AG04450 (cell line): ENCODE measurements at regions not wholly inside any gene's neighbourhood (a gene's known extent, or its start where the extent isn't known, plus 50 kb on each side); places are given as distances from the start of the nearest gene placed in this dataset.

Experiments
- CTCF ChIA-PET: fragments of 300-600, 350-600 bp; formaldehyde crosslinking; extraction: SDS; loops from one replicate; lab custom pipeline; 2022; ENCODE audit warnings: antibody characterized with exemption, inconsistent platforms; lab: Charles Lee
- POLR2A ChIA-PET: fragments of 350-600 bp; formaldehyde crosslinking; extraction: SDS; loops from one replicate; lab custom pipeline; 2021; ENCODE audit warnings: antibody characterized with exemption, inconsistent platforms; lab: Yijun Ruan, JAX
- DNase-seq: peaks from one replicate; pipeline ENCODE4 v3.0.0-alpha.2; 2011; ENCODE audit warnings: low read depth, low spot score
- H3K27ac ChIP-seq: one replicate; pipeline ENCODE4 v1.5.1; 2012; ENCODE audit warnings: low read depth, low read length, control low read depth
- H3K27me3 ChIP-seq: one replicate; pipeline ENCODE4 v1.6.0; 2012; ENCODE audit warnings: low read length; ENCODE audit not compliant: control insufficient read depth, insufficient read depth
- H3K4me3 ChIP-seq: 2 replicates; pipeline ENCODE4 v1.5.1; 2011; ENCODE audit warnings: mild to moderate bottlenecking, low read depth, low read length, control low read depth
- H3K9me3 ChIP-seq: 2 replicates; pipeline ENCODE4 v1.5.1; 2012; ENCODE audit warnings: low read length; ENCODE audit not compliant: control insufficient read depth, insufficient read depth
- CTCF ChIP-seq: IDR thresholded peaks from 2 replicates; pipeline ENCODE4 v1.5.1; 2011; ENCODE audit warnings: low read depth, low read length, control low read depth, inconsistent platforms

GRCh38 chr5:36417668-36418067 lies 116.0 kb upstream of the RANBP3L start:
- TF ChIP-seq CTCF = no peak
- Histone ChIP-seq H3K27ac (no peak overlapping the region), H3K27me3 (no peaks in the 10 kb centered on the region), H3K9me3 (no peaks in the 10 kb centered on the region), H3K4me3 (no peak overlapping the region)
- ChIA-PET POLR2A (no interaction called here), CTCF (interaction anchor here (8.6 to 10.2 kb wide), 3 partner anchors 89 to 278 kb away, joined by 144 to 237 read pairs (median 152); no protein-coding TSS in a partner anchor)
- DNase-seq = no peak

GRCh38 chr5:36418152-36418979 lies 116.7 kb upstream of the RANBP3L start:
- Histone ChIP-seq H3K9me3 (no peaks in the 10 kb centered on the region), H3K27me3 (no peaks in the 10 kb centered on the region), H3K4me3 (no peak overlapping the region), H3K27ac (no peak overlapping the region)
- no peak for TF ChIP-seq CTCF
- ChIA-PET POLR2A (no interaction called here), CTCF (interaction anchor here (8.6 to 10.2 kb wide), 3 partner anchors 88 to 278 kb away, joined by 144 to 237 read pairs (median 152); no protein-coding TSS in a partner anchor)
- no peak for DNase-seq

- ChIA-PET POLR2A (no interaction called here), CTCF (interaction anchor here (1.0 to 10.2 kb wide), 2 partner anchors 271 to 275 kb away, joined by 3 to 144 read pairs; no protein-coding TSS in a partner anchor)
- DNase-seq = no peak
Measured at GRCh38 chr5:36421256-36421655, 119.6 kb upstream of the RANBP3L start.

GRCh38 chr5:36422952-36423351 lies 121.2 kb upstream of the RANBP3L start:
- TF ChIP-seq CTCF = no peak
- ChIA-PET CTCF (interaction anchor here (0.5 kb wide), 1 partner anchor 134 kb away, joined by 8 read pairs; no protein-coding TSS in a partner anchor), POLR2A (no interaction called here)
- no peaks in the 10 kb centered on the region for H3K27me3 ChIP-seq
- no peak for DNase-seq
- no peak overlapping the region for H3K4me3 ChIP-seq
- H3K9me3 ChIP-seq = no peaks in the 10 kb centered on the region
- no peak overlapping the region for H3K27ac ChIP-seq

More at GRCh38 chr5:36421256-36421655, 119.6 kb upstream of the RANBP3L start:
- no peaks in the 10 kb centered on the region for H3K27me3 ChIP-seq
- no peak overlapping the region for H3K4me3 ChIP-seq
- H3K27ac ChIP-seq = no peak overlapping the region
- no peaks in the 10 kb centered on the region for H3K9me3 ChIP-seq
- TF ChIP-seq CTCF = no peak
